ENCODE measurements at regions not wholly inside any gene's neighbourhood (a gene's known extent, or its start where the extent isn't known, plus 50 kb on each side); places are given as distances from the start of the nearest gene placed in this dataset.

DNA sequence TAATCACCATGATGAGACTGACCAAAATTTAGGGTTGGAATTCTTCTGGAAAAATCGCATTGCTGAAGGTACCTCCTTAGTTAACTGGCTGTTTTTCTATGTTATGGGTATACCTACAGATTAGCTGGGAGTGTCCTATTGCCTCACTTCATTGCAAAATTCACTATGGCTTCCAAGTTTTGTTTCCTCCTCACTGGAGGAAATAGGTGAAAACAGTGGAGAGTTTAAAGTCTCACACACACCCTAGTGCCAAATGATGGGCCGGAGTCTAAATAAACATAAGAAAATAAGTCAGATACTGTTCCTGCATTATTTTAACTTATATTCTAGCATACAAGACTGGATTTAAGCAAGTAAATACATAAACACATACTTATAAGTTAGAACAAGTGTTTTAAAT, 98.2 kb downstream of the AHR start:
- H3K36me3 ChIP-seq (ENCODE audit: control insufficient read depth, insufficient read depth, low read length): no peaks in the 10 kb centered on the region
- H3K27me3 Mint-ChIP-seq (ENCODE audit: insufficient read depth): no peaks in the 10 kb centered on the region
- no peak overlapping the region for H3K4me3 ChIP-seq (ENCODE audit: low read length)
- H3K9me3 Mint-ChIP-seq: peaks cover 34% of the 10 kb centered on the region
- TF ChIP-seq, protein P1, sequence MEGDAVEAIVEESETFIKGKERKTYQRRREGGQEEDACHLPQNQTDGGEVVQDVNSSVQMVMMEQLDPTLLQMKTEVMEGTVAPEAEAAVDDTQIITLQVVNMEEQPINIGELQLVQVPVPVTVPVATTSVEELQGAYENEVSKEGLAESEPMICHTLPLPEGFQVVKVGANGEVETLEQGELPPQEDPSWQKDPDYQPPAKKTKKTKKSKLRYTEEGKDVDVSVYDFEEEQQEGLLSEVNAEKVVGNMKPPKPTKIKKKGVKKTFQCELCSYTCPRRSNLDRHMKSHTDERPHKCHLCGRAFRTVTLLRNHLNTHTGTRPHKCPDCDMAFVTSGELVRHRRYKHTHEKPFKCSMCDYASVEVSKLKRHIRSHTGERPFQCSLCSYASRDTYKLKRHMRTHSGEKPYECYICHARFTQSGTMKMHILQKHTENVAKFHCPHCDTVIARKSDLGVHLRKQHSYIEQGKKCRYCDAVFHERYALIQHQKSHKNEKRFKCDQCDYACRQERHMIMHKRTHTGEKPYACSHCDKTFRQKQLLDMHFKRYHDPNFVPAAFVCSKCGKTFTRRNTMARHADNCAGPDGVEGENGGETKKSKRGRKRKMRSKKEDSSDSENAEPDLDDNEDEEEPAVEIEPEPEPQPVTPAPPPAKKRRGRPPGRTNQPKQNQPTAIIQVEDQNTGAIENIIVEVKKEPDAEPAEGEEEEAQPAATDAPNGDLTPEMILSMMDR (conservative IDR thresholded peaks at IDR 0.05): no peak
- peaks cover 20% of the 10 kb centered on the region for H3K9me3 ChIP-seq (ENCODE audit: control insufficient read depth, low read length)
- no peaks in the 10 kb centered on the region for H3K4me1 Mint-ChIP-seq
- no peak overlapping the region for H3K9ac ChIP-seq (ENCODE audit: extremely low read depth, low read length, poor library complexity, severe bottlenecking)
- H3K4me1 ChIP-seq (ENCODE audit: control insufficient read depth, insufficient read depth, low read length): no peaks in the 10 kb centered on the region
- no peak overlapping the region for H3K27ac Mint-ChIP-seq
- H3K36me3 Mint-ChIP-seq (ENCODE audit: low read depth): peaks cover 4% of the 10 kb centered on the region
- H3K27ac ChIP-seq (ENCODE audit: low read depth, low read length): no peak overlapping the region
- no peaks in the 10 kb centered on the region for H3K27me3 ChIP-seq (ENCODE audit: control insufficient read depth, insufficient read depth, low read length, poor library complexity, severe bottlenecking)
- WGBS, 2 experiments (ENCODE audit: insufficient coverage in 1 of 2, insufficient read length in 1 of 2): 81% methylated on average over 2 of the region's 2 CpGs; no CpG with 5 or more reads in 1 of the 2 experiments
- H3K4me3 Mint-ChIP-seq: no peak overlapping the region
- DNase-seq: no peak

DNA sequence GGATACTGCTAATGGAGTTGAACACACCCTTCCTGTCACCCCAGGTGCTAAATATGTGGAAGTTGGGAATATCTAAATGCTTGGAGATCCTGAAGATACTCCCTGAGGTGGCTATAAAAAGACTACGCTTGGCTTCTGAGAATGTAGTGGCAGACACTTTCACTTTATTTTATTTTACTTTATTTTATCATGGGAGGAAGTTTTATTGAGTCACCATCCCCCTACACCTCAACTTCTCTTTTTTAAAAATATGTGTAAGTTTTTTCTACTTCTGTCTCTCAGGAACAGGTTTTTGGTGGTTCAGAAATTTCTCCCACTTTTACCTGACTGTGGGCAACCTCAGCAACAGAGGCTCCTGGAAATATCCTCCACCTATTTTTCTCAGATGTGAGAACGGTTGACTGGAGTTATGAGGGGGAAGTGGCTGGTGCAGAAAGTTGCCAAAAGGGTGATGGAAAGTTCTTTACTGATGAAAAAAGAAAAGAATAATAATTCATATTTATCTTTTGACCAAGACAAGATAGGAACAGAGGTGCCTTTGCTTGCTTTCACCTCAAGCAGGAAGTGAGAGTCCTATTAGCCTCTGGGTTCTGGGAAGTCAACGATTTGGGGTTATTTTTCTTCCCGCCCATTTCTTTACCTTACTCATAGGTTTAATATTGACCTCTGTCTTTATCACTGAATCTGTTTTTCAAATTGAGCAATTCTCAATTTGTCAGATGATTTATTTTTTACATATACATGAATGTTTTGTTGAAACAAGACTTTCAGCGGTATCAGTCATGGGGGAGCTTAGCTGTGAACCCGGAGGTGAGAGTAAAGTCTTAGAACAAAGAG, 103.6 kb downstream of the AHR start:
- no peaks in the 10 kb centered on the region for H3K36me3 ChIP-seq (ENCODE audit: control insufficient read depth, insufficient read depth, low read length)
- H3K4me1 ChIP-seq (ENCODE audit: control insufficient read depth, insufficient read depth, low read length): no peaks in the 10 kb centered on the region
- WGBS, 2 experiments (ENCODE audit: insufficient coverage in 1 of 2, insufficient read length in 1 of 2): 93 to 100% methylated on average over 3 to 4 of the region's 6 CpGs
- no peak overlapping the region for H3K4me3 ChIP-seq (ENCODE audit: low read length)
- no peak overlapping the region for H3K27ac Mint-ChIP-seq
- no peaks in the 10 kb centered on the region for H3K9me3 Mint-ChIP-seq
- no peak overlapping the region for H3K27ac ChIP-seq (ENCODE audit: low read depth, low read length)
- H3K9ac ChIP-seq (ENCODE audit: extremely low read depth, low read length, poor library complexity, severe bottlenecking): no peak overlapping the region
- H3K36me3 Mint-ChIP-seq (ENCODE audit: low read depth): no peaks in the 10 kb centered on the region
- no peaks in the 10 kb centered on the region for H3K27me3 Mint-ChIP-seq (ENCODE audit: insufficient read depth)
- no peak overlapping the region for H3K4me3 Mint-ChIP-seq
- TF ChIP-seq, protein P1 (conservative IDR thresholded peaks at IDR 0.05): no peak
- H3K9me3 ChIP-seq (ENCODE audit: control insufficient read depth, low read length): no peaks in the 10 kb centered on the region
- no peaks in the 10 kb centered on the region for H3K4me1 Mint-ChIP-seq
- H3K27me3 ChIP-seq (ENCODE audit: control insufficient read depth, insufficient read depth, low read length, poor library complexity, severe bottlenecking): no peaks in the 10 kb centered on the region
- DNase-seq: no peak

DNA sequence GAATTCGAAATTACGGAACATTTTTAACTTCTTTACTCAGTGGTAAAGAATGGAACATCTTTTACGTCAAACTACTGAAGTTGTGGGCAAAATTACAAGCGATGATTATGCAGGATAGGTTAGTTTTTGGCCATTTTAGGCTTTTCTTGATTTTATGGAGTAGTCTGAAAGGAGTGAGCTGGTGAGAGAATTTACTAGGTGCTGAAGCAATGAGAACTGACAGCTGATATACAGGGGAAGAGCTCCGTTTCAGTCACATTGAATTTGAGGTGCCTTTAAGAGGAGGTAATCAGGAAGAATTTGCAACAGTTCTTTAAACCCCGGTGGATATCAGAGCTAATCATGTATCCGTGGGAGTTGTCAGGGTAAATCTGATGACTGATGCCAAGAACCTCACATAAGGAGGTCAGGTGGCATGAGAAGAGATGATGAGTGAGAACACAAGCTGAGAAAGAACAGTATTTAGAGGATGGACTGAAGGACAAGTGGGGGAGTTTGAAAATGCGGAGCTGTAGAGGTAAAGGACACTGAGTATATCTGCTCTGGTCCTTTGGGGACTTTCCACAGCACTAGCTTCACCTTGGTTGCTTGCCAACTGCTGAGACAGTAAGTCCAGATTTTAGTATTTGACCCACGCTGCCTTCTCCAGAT, 104.3 kb downstream of the AHR start:
- no peak for DNase-seq
- H3K27ac ChIP-seq (ENCODE audit: low read depth, low read length): no peak overlapping the region
- H3K27ac Mint-ChIP-seq: no peak overlapping the region
- H3K9ac ChIP-seq (ENCODE audit: extremely low read depth, low read length, poor library complexity, severe bottlenecking): no peak overlapping the region
- no peak overlapping the region for H3K4me3 Mint-ChIP-seq
- H3K36me3 ChIP-seq (ENCODE audit: control insufficient read depth, insufficient read depth, low read length): no peaks in the 10 kb centered on the region
- H3K27me3 Mint-ChIP-seq (ENCODE audit: insufficient read depth): no peaks in the 10 kb centered on the region
- no peaks in the 10 kb centered on the region for H3K9me3 Mint-ChIP-seq
- H3K4me1 Mint-ChIP-seq: no peaks in the 10 kb centered on the region
- H3K4me3 ChIP-seq (ENCODE audit: low read length): no peak overlapping the region
- H3K9me3 ChIP-seq (ENCODE audit: control insufficient read depth, low read length): no peaks in the 10 kb centered on the region
- 87 to 98% methylated on average over 9 of the region's 9 CpGs for WGBS, 2 experiments (ENCODE audit: insufficient coverage in 1 of 2, insufficient read length in 1 of 2)
- TF ChIP-seq, protein P1 (conservative IDR thresholded peaks at IDR 0.05): no peak
- H3K4me1 ChIP-seq (ENCODE audit: control insufficient read depth, insufficient read depth, low read length): no peaks in the 10 kb centered on the region
- no peaks in the 10 kb centered on the region for H3K36me3 Mint-ChIP-seq (ENCODE audit: low read depth)
- no peaks in the 10 kb centered on the region for H3K27me3 ChIP-seq (ENCODE audit: control insufficient read depth, insufficient read depth, low read length, poor library complexity, severe bottlenecking)

Data from endodermal cell (in vitro differentiated cells).